ENCODE measurements at regions not wholly inside any gene's neighbourhood (a gene's known extent, or its start where the extent isn't known, plus 50 kb on each side); places are given as distances from the start of the nearest gene placed in this dataset.
"Not testable (repeated sequence)": the region's sequence is repeated elsewhere in the genome, so short reads cannot be mapped to it uniquely, and the experiment has no call there.

DNA sequence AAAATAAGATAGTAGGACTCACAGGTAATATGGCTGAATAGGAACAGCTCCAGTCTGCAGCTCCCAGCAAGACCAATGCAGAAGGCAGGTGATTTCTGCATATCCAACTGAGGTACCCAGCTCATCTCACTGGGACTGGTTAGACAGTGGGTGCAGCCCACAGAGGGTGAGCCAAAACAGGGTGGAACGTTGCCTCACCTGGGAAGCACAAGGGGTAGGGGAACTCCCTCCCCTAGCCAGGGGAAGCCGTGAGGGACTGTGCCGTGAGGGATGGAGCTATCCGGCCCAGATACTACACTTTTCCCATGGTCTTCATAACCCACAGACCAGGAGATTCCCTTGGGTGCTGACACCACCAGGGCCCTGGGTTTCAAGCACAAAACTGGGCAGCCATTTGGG, 114.8 kb upstream of the GNAI1 start:
- H3K27me3 ChIP-seq (ENCODE audit: control insufficient read depth in 1 of 2, insufficient read depth in 2 of 2, low read length in 2 of 2); H3K4me1 ChIP-seq (ENCODE audit: control insufficient read depth, insufficient read depth, low read length); H3K9ac ChIP-seq (ENCODE audit: low read length in 2 of 2); H3K27ac ChIP-seq (ENCODE audit: low read length); H3K36me3 ChIP-seq (ENCODE audit: control insufficient read depth in 2 of 2, insufficient read depth in 2 of 2, low read length in 2 of 2); H3K9me3 ChIP-seq (ENCODE audit: control insufficient read depth in 2 of 2, low read length in 2 of 2); H3K4me3 ChIP-seq (ENCODE audit: low read length in 2 of 2): not testable (repeated sequence)

- H3K36me3 ChIP-seq (ENCODE audit: control insufficient read depth in 2 of 2, insufficient read depth in 2 of 2, low read length in 2 of 2) = no peaks in the 10 kb centered on the region
- no peaks in the 10 kb centered on the region for H3K27me3 ChIP-seq (ENCODE audit: control insufficient read depth in 1 of 2, insufficient read depth in 2 of 2, low read length in 2 of 2)
- no peaks in the 10 kb centered on the region for H3K4me1 ChIP-seq (ENCODE audit: control insufficient read depth, insufficient read depth, low read length)
- H3K27ac ChIP-seq (ENCODE audit: low read length) = no peak overlapping the region
- H3K4me3 ChIP-seq (ENCODE audit: low read length in 2 of 2) = no peak overlapping the region
- H3K9me3 ChIP-seq (ENCODE audit: control insufficient read depth in 2 of 2, low read length in 2 of 2) = peaks cover 0 to 2% of the 10 kb centered on the region in 2 donors
- H3K9ac ChIP-seq (ENCODE audit: low read length in 2 of 2) = no peak overlapping the region
Observed at GRCh38 chr7:80018941-80019808, 115.5 kb upstream of the GNAI1 start.

DNA sequence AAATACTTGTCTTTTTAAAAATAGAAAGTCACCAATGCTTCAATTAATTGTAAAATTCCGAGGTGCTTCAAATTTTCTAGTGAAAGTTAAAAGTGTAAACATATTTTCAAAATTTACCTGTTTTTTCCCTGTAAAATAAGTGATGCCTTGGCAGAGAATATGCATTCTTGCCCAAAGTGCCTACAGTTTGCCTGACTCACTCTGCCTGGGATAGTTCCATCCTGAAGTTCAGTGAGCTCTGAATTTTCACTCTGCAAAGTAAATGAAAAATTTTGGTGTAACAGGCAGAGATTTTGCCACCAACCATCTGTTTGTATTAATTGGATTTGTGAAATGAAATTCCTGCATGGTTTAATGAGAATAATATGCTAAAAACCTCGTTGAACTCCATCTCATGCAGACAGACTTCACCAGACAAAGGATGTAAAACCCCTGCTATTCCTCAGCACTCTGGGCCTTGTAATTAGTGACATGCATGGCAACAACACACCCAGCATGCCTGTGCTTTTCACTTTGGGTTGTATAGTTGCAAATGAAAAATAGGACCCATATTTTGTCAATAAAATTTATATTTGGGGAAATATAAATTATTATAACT, 117.4 kb upstream of the GNAI1 start:
- no peak overlapping the region for H3K27ac ChIP-seq (ENCODE audit: low read length)
- H3K27me3 ChIP-seq (ENCODE audit: control insufficient read depth in 1 of 2, insufficient read depth in 2 of 2, low read length in 2 of 2) = no peaks in the 10 kb centered on the region
- no peak overlapping the region for H3K9ac ChIP-seq (ENCODE audit: low read length in 2 of 2)
- H3K4me3 ChIP-seq (ENCODE audit: low read length in 2 of 2) = no peak overlapping the region
- H3K36me3 ChIP-seq (ENCODE audit: control insufficient read depth in 2 of 2, insufficient read depth in 2 of 2, low read length in 2 of 2) = no peaks in the 10 kb centered on the region
- no peaks in the 10 kb centered on the region for H3K4me1 ChIP-seq (ENCODE audit: control insufficient read depth, insufficient read depth, low read length)
- peaks cover 0 to 2% of the 10 kb centered on the region in 2 donors for H3K9me3 ChIP-seq (ENCODE audit: control insufficient read depth in 2 of 2, low read length in 2 of 2)

GRCh38 chr7:80014511-80014910, 120.1 kb upstream of the GNAI1 start:
- Histone ChIP-seq H3K27ac (ENCODE audit: low read length) (no peak overlapping the region), H3K9me3 (ENCODE audit: control insufficient read depth in 2 of 2, low read length in 2 of 2) (no peaks in the 10 kb centered on the region), H3K4me1 (ENCODE audit: control insufficient read depth, insufficient read depth, low read length) (no peaks in the 10 kb centered on the region), H3K4me3 (ENCODE audit: low read length in 2 of 2) (no peak overlapping the region), H3K9ac (ENCODE audit: low read length in 2 of 2) (no peak overlapping the region), H3K27me3 (ENCODE audit: control insufficient read depth in 1 of 2, insufficient read depth in 2 of 2, low read length in 2 of 2) (no peaks in the 10 kb centered on the region), H3K36me3 (ENCODE audit: control insufficient read depth in 2 of 2, insufficient read depth in 2 of 2, low read length in 2 of 2) (no peaks in the 10 kb centered on the region)

- Histone ChIP-seq H3K27me3 (ENCODE audit: control insufficient read depth in 1 of 2, insufficient read depth in 2 of 2, low read length in 2 of 2) (no peaks in the 10 kb centered on the region), H3K9me3 (ENCODE audit: control insufficient read depth in 2 of 2, low read length in 2 of 2) (no peaks in the 10 kb centered on the region), H3K36me3 (ENCODE audit: control insufficient read depth in 2 of 2, insufficient read depth in 2 of 2, low read length in 2 of 2) (no peaks in the 10 kb centered on the region), H3K9ac (ENCODE audit: low read length in 2 of 2) (no peak overlapping the region), H3K4me3 (ENCODE audit: low read length in 2 of 2) (no peak overlapping the region), H3K4me1 (ENCODE audit: control insufficient read depth, insufficient read depth, low read length) (no peaks in the 10 kb centered on the region), H3K27ac (ENCODE audit: low read length) (no peak overlapping the region)
Observed at GRCh38 chr7:80008039-80008438, 126.6 kb upstream of the GNAI1 start.

GRCh38 chr7:80002865-80003264, 131.8 kb upstream of the GNAI1 start:
- Histone ChIP-seq H3K27ac (ENCODE audit: low read length) (no peak overlapping the region), H3K36me3 (ENCODE audit: control insufficient read depth in 2 of 2, insufficient read depth in 2 of 2, low read length in 2 of 2) (no peaks in the 10 kb centered on the region), H3K9me3 (ENCODE audit: control insufficient read depth in 2 of 2, low read length in 2 of 2) (no peaks in the 10 kb centered on the region), H3K4me1 (ENCODE audit: control insufficient read depth, insufficient read depth, low read length) (no peaks in the 10 kb centered on the region), H3K9ac (ENCODE audit: low read length in 2 of 2) (no peak overlapping the region), H3K27me3 (ENCODE audit: control insufficient read depth in 1 of 2, insufficient read depth in 2 of 2, low read length in 2 of 2) (no peaks in the 10 kb centered on the region), H3K4me3 (ENCODE audit: low read length in 2 of 2) (no peak overlapping the region)

- Histone ChIP-seq H3K9ac (ENCODE audit: low read length in 2 of 2) (no peak overlapping the region), H3K27ac (ENCODE audit: low read length) (no peak overlapping the region), H3K4me3 (ENCODE audit: low read length in 2 of 2) (no peak overlapping the region), H3K9me3 (ENCODE audit: control insufficient read depth in 2 of 2, low read length in 2 of 2) (no peaks in the 10 kb centered on the region), H3K36me3 (ENCODE audit: control insufficient read depth in 2 of 2, insufficient read depth in 2 of 2, low read length in 2 of 2) (no peaks in the 10 kb centered on the region), H3K27me3 (ENCODE audit: control insufficient read depth in 1 of 2, insufficient read depth in 2 of 2, low read length in 2 of 2) (no peaks in the 10 kb centered on the region), H3K4me1 (ENCODE audit: control insufficient read depth, insufficient read depth, low read length) (no peaks in the 10 kb centered on the region)
Observed at GRCh38 chr7:79998363-79998762, 136.3 kb upstream of the GNAI1 start.

DNA sequence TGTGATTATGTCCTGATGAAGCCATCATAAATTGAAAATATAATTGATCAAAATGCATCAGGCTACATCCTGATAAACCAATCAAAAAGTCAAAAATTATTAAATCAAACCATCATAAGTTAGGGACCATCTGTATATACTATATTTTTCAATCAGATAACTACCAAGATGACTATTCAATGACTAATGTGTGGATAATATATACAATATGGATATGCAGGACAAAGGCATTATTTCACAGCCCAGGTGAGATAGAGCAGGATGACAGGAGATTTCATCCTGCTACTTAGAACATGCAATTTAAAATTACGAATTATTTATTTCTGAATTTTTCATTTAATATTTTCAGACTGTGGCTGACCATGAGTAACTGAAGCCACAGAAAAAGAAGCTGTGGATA, 137.3 kb upstream of the GNAI1 start:
- Histone ChIP-seq H3K27me3 (ENCODE audit: control insufficient read depth in 1 of 2, insufficient read depth in 2 of 2, low read length in 2 of 2) (no peaks in the 10 kb centered on the region), H3K9me3 (ENCODE audit: control insufficient read depth in 2 of 2, low read length in 2 of 2) (no peaks in the 10 kb centered on the region), H3K9ac (ENCODE audit: low read length in 2 of 2) (no peak overlapping the region), H3K4me1 (ENCODE audit: control insufficient read depth, insufficient read depth, low read length) (no peaks in the 10 kb centered on the region), H3K36me3 (ENCODE audit: control insufficient read depth in 2 of 2, insufficient read depth in 2 of 2, low read length in 2 of 2) (no peaks in the 10 kb centered on the region), H3K4me3 (ENCODE audit: low read length in 2 of 2) (no peak overlapping the region), H3K27ac (ENCODE audit: low read length) (no peak overlapping the region)

- not testable (repeated sequence) for H3K4me1 ChIP-seq (ENCODE audit: control insufficient read depth, insufficient read depth, low read length); H3K27me3 ChIP-seq (ENCODE audit: control insufficient read depth in 1 of 2, insufficient read depth in 2 of 2, low read length in 2 of 2); H3K27ac ChIP-seq (ENCODE audit: low read length); H3K36me3 ChIP-seq (ENCODE audit: control insufficient read depth in 2 of 2, insufficient read depth in 2 of 2, low read length in 2 of 2); H3K4me3 ChIP-seq (ENCODE audit: low read length in 2 of 2); H3K9me3 ChIP-seq (ENCODE audit: control insufficient read depth in 2 of 2, low read length in 2 of 2); H3K9ac ChIP-seq (ENCODE audit: low read length in 2 of 2)
Observed at GRCh38 chr7:79995741-79996140, 138.9 kb upstream of the GNAI1 start.

GRCh38 chr7:79988653-79989052, 146.0 kb upstream of the GNAI1 start:
- no peak overlapping the region for H3K4me3 ChIP-seq (ENCODE audit: low read length in 2 of 2)
- H3K9me3 ChIP-seq (ENCODE audit: control insufficient read depth in 2 of 2, low read length in 2 of 2) = no peaks in the 10 kb centered on the region
- no peak overlapping the region for H3K27ac ChIP-seq (ENCODE audit: low read length)
- no peaks in the 10 kb centered on the region for H3K4me1 ChIP-seq (ENCODE audit: control insufficient read depth, insufficient read depth, low read length)
- H3K27me3 ChIP-seq (ENCODE audit: control insufficient read depth in 1 of 2, insufficient read depth in 2 of 2, low read length in 2 of 2) = no peaks in the 10 kb centered on the region
- no peak overlapping the region for H3K9ac ChIP-seq (ENCODE audit: low read length in 2 of 2)
- no peaks in the 10 kb centered on the region for H3K36me3 ChIP-seq (ENCODE audit: control insufficient read depth in 2 of 2, insufficient read depth in 2 of 2, low read length in 2 of 2)

DNA sequence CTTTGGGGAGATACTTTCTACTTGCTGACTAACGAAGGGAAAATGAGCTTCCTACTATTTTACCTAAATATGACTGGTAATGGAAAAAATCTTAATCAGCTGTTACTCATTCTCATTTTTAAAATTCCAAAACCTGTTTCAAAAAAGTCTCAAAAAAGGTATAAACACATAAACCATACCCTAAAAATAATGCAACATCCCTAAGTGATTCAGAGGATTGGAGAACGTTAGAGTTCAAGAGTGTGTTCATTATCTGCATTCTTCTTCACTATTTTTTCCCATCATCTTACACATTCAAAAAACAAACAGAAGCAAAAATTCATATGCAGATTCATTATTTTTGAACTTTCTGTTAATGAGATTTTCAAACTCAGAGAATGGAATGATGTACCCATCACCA, 150.4 kb upstream of the GNAI1 start:
- Histone ChIP-seq H3K9ac (ENCODE audit: low read length in 2 of 2) (no peak overlapping the region), H3K27ac (ENCODE audit: low read length) (no peak overlapping the region), H3K4me1 (ENCODE audit: control insufficient read depth, insufficient read depth, low read length) (no peaks in the 10 kb centered on the region), H3K9me3 (ENCODE audit: control insufficient read depth in 2 of 2, low read length in 2 of 2) (no peaks in the 10 kb centered on the region), H3K4me3 (ENCODE audit: low read length in 2 of 2) (no peak overlapping the region), H3K36me3 (ENCODE audit: control insufficient read depth in 2 of 2, insufficient read depth in 2 of 2, low read length in 2 of 2) (no peaks in the 10 kb centered on the region), H3K27me3 (ENCODE audit: control insufficient read depth in 1 of 2, insufficient read depth in 2 of 2, low read length in 2 of 2) (no peaks in the 10 kb centered on the region)

Measured in stomach smooth muscle (tissue), 2 donors.